WERI-Rb-1 (cell line): ENCODE measurements at regions not wholly inside any gene's neighbourhood (a gene's known extent, or its start where the extent isn't known, plus 50 kb on each side); places are given as distances from the start of the nearest gene placed in this dataset.

Source experiments
- DNase-seq: peaks from one replicate; pipeline ENCODE4 v3.0.0-alpha.2; 2020
- H3K27ac ChIP-seq: fragments of 250-450 bp; sonication (Bioruptor Pico); 2 replicates; pipeline ENCODE4 v1.5.1; 2020; ENCODE audit warnings: mild to moderate bottlenecking, moderate library complexity
- H3K27me3 ChIP-seq: fragments of 250-450 bp; sonication (Bioruptor Pico); 2 replicates; pipeline ENCODE4 v1.5.1; 2021; ENCODE audit warnings: mild to moderate bottlenecking, low read depth, moderate library complexity; ENCODE audit not compliant: insufficient read depth, severe bottlenecking
- H3K36me3 ChIP-seq: fragments of 250-450 bp; sonication (Bioruptor Pico); 2 replicates; pipeline ENCODE4 v1.5.1; 2020; ENCODE audit warnings: mild to moderate bottlenecking, moderate library complexity
- H3K4me3 ChIP-seq: 2 replicates; pipeline ENCODE4 v1.5.1; 2011; ENCODE audit warnings: low read depth, mild to moderate bottlenecking, control low read depth, low read length
- H3K9me3 ChIP-seq: fragments of 250-450 bp; sonication (Bioruptor Pico); 2 replicates; pipeline ENCODE4 v1.5.1; 2021; ENCODE audit warnings: mild to moderate bottlenecking, moderate library complexity; ENCODE audit not compliant: severe bottlenecking
- CTCF ChIP-seq: IDR thresholded peaks from 2 replicates; pipeline ENCODE4 v1.5.1; 2011; ENCODE audit warnings: low read depth, mild to moderate bottlenecking, control low read depth, inconsistent platforms, low read length

GRCh38 chr4:24476282-24476681 is 108.1 kb downstream of the DHX15 start:
- Histone ChIP-seq H3K36me3 (no peaks in the 10 kb centered on the region), H3K9me3 (no peaks in the 10 kb centered on the region), H3K27ac (peak overlapping the region; percentile 35), H3K4me3 (no peak overlapping the region), H3K27me3 (peaks cover 10% of the 10 kb centered on the region)
- TF ChIP-seq CTCF: peak; percentile 43; the same call in 1 of the 2 replicates
- no peak for DNase-seq

- H3K27ac ChIP-seq: peak overlapping the region; percentile 35
- no peaks in the 10 kb centered on the region for H3K9me3 ChIP-seq
- H3K36me3 ChIP-seq: no peaks in the 10 kb centered on the region
- peaks cover 13% of the 10 kb centered on the region for H3K27me3 ChIP-seq
- no peak for TF ChIP-seq CTCF
- no peak overlapping the region for H3K4me3 ChIP-seq
- DNase-seq: peak; percentile 79
Observed at GRCh38 chr4:24475756-24476155, 108.6 kb downstream of the DHX15 start.

- DNase-seq: peak; percentile 48
- Histone ChIP-seq H3K36me3 (no peaks in the 10 kb centered on the region), H3K4me3 (peak overlapping the region; percentile 62), H3K27ac (peak overlapping the region; percentile 19; the same call in 1 of the 2 replicates), H3K9me3 (no peaks in the 10 kb centered on the region), H3K27me3 (peaks cover 30% of the 10 kb centered on the region)
- 0 out of 2 replicates have a peak, but pooled peaks have one; percentile 14 for TF ChIP-seq CTCF
Observed at GRCh38 chr4:24473309-24473721, 111.0 kb downstream of the DHX15 start.

GRCh38 chr4:24472514-24473308 is 111.6 kb downstream of the DHX15 start:
- Histone ChIP-seq H3K36me3 (no peaks in the 10 kb centered on the region), H3K4me3 (peak overlapping the region; percentile 62), H3K27ac (peak overlapping the region; percentile 19; the same call in 1 of the 2 replicates), H3K9me3 (no peaks in the 10 kb centered on the region), H3K27me3 (peaks cover 30% of the 10 kb centered on the region)
- DNase-seq: peak; percentile 93
- TF ChIP-seq CTCF: peak; percentile 79

- peak; percentile 18 for DNase-seq
- no peak for TF ChIP-seq CTCF
- Histone ChIP-seq H3K27me3 (peaks cover 30% of the 10 kb centered on the region), H3K27ac (no peak overlapping the region), H3K4me3 (peak overlapping the region; percentile 62), H3K36me3 (no peaks in the 10 kb centered on the region), H3K9me3 (no peaks in the 10 kb centered on the region)
Observed at GRCh38 chr4:24472161-24472510, 112.2 kb downstream of the DHX15 start.
